ENCODE measurements at regions not wholly inside any gene's neighbourhood (a gene's known extent, or its start where the extent isn't known, plus 50 kb on each side); places are given as distances from the start of the nearest gene placed in this dataset.

DNA sequence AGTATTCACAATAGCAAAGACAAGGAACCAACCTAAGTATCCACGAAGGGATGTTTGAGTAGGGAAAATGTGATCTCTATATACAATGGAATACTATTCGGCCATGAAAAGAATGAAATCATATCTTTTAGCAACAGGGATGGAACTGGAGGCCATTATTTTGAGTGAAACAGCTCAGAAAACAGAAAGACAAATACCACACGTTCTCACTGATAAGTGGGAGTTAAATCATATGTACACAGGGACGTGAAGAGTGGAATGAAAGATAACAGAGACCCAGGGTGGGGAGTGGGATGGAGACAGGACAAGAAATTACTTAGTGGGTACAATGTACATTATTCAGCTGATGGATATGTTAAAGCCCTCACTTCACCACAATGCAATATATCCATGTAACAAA lies 1012.7 kb downstream of the TBC1D22A start:
- intact Hi-C loops (cut with micrococcal nuclease) = no loop called here
- Histone ChIP-seq H3K4me1 (ENCODE audit: control insufficient read depth, insufficient read depth, low read length) (no peaks in the 10 kb centered on the region), H3K36me3 (ENCODE audit: control insufficient read depth, insufficient read depth, low read length) (no peaks in the 10 kb centered on the region), H3K27me3 (ENCODE audit: control insufficient read depth, insufficient read depth, low read length) (peaks cover 2% of the 10 kb centered on the region), H3K9me3 (ENCODE audit: control insufficient read depth, insufficient read depth, low read length) (no peaks in the 10 kb centered on the region), H3K4me3 (ENCODE audit: low read length) (no peak overlapping the region), H3K27ac (ENCODE audit: low read length) (no peak overlapping the region)
- ATAC-seq (no peak), DNase-seq (no peak)
- no peaks in the 10 kb centered on the region for H3K36me3 Mint-ChIP-seq
- no peak overlapping the region for H3K27ac Mint-ChIP-seq
- H3K4me1 Mint-ChIP-seq = no peaks in the 10 kb centered on the region
- no peaks in the 10 kb centered on the region for H3K9me3 Mint-ChIP-seq
- H3K27me3 Mint-ChIP-seq (ENCODE audit: low read depth in 2 of 2) = peaks cover 19 to 25% of the 10 kb centered on the region in 2 donors
- whole genome bisulfite sequencing (ENCODE audit: insufficient coverage) = 89% methylated on average over 4 of the region's 4 CpGs
- TF ChIP-seq, protein P1, sequence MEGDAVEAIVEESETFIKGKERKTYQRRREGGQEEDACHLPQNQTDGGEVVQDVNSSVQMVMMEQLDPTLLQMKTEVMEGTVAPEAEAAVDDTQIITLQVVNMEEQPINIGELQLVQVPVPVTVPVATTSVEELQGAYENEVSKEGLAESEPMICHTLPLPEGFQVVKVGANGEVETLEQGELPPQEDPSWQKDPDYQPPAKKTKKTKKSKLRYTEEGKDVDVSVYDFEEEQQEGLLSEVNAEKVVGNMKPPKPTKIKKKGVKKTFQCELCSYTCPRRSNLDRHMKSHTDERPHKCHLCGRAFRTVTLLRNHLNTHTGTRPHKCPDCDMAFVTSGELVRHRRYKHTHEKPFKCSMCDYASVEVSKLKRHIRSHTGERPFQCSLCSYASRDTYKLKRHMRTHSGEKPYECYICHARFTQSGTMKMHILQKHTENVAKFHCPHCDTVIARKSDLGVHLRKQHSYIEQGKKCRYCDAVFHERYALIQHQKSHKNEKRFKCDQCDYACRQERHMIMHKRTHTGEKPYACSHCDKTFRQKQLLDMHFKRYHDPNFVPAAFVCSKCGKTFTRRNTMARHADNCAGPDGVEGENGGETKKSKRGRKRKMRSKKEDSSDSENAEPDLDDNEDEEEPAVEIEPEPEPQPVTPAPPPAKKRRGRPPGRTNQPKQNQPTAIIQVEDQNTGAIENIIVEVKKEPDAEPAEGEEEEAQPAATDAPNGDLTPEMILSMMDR (IDR thresholded peaks at IDR 0.05) = no peak
- H3K4me3 Mint-ChIP-seq = no peak overlapping the region

DNA sequence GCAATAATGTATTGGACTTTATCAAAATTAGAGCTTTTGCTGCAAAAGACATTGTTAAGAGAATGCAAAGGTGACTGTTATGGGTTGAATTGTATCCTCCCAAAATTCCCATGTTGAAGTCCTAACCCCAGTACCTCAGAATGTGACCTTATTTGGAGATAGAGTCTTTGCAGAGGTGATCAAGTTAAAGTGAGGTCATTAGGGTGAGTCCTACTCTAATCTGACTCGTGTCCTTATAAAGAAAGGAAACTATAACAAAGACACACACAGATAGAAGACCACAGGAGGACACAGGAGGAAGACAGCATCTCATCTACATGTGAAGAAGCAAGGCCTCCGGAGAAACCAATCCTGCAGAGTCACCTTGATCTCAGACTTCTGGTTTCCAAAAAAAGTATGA lies 1011.2 kb downstream of the TBC1D22A start:
- 89% methylated on average over 1 of the region's 2 CpGs for WGBS (ENCODE audit: insufficient coverage)
- Histone ChIP-seq H3K4me3 (ENCODE audit: low read length) (no peak overlapping the region), H3K36me3 (ENCODE audit: control insufficient read depth, insufficient read depth, low read length) (no peaks in the 10 kb centered on the region), H3K27ac (ENCODE audit: low read length) (no peak overlapping the region), H3K9me3 (ENCODE audit: control insufficient read depth, insufficient read depth, low read length) (no peaks in the 10 kb centered on the region), H3K4me1 (ENCODE audit: control insufficient read depth, insufficient read depth, low read length) (no peaks in the 10 kb centered on the region), H3K27me3 (ENCODE audit: control insufficient read depth, insufficient read depth, low read length) (peaks cover 2% of the 10 kb centered on the region)
- DNase-seq (no peak), ATAC-seq (no peak)
- Mint-ChIP-seq H3K27me3 (ENCODE audit: low read depth in 2 of 2) (peaks cover 22 to 37% of the 10 kb centered on the region in 2 donors), H3K4me1 (no peaks in the 10 kb centered on the region), H3K27ac (no peak overlapping the region), H3K4me3 (no peak overlapping the region), H3K36me3 (no peaks in the 10 kb centered on the region), H3K9me3 (no peaks in the 10 kb centered on the region)
- TF ChIP-seq, protein P1 (IDR thresholded peaks at IDR 0.05) = no peak
- intact Hi-C loops (cut with micrococcal nuclease) = no loop called here

DNA sequence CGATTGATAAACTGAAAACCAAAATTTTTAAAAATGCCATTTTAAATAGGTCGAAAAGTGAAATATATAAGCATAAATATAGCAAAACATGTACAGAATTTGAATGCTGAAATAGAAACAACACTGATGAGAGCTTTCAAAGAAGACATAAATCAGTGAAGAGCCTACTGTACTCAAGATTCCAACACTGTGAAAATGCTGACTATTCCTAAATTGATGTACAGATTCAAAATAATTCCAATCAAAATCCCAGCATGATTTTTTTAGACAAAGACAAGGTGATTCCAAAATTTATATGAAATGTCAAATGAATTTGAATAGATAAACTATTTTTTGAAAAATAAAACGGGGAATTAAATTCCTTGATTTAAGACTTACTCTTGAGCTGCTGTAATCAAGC lies 1010.4 kb downstream of the TBC1D22A start:
- no peak overlapping the region for H3K4me3 Mint-ChIP-seq
- TF ChIP-seq, protein P1 (IDR thresholded peaks at IDR 0.05) = no peak
- intact Hi-C loops (cut with micrococcal nuclease) = no loop called here

DNA sequence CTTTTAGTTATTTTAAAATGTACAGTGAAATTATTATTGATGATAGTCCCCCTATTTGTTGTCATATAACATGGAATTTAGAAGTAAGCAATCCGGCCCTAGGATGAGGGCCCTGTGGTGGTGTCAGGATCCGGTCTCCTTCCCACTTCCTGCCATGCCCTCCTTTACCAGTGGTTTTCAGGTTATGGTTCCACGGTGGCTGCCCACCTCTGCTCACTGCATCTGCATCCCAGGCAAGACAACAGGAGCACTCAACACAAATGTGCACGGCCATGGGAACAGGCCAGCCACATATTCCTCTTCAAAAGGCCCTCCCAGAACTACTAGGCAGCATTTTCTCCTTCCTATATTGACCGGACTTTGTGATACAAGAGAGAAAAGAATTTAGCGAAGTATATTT lies 1007.2 kb downstream of the TBC1D22A start:
- H3K4me1 Mint-ChIP-seq = no peaks in the 10 kb centered on the region
- Histone ChIP-seq H3K36me3 (ENCODE audit: control insufficient read depth, insufficient read depth, low read length) (no peaks in the 10 kb centered on the region), H3K4me3 (ENCODE audit: low read length) (no peak overlapping the region), H3K27me3 (ENCODE audit: control insufficient read depth, insufficient read depth, low read length) (peaks cover 2% of the 10 kb centered on the region), H3K27ac (ENCODE audit: low read length) (no peak overlapping the region), H3K9me3 (ENCODE audit: control insufficient read depth, insufficient read depth, low read length) (no peaks in the 10 kb centered on the region), H3K4me1 (ENCODE audit: control insufficient read depth, insufficient read depth, low read length) (no peaks in the 10 kb centered on the region)
- no peak overlapping the region for H3K4me3 Mint-ChIP-seq
- TF ChIP-seq, protein P1 (IDR thresholded peaks at IDR 0.05) = no peak
- H3K9me3 Mint-ChIP-seq = no peaks in the 10 kb centered on the region
- DNase-seq (no peak), ATAC-seq (no peak)
- 76% methylated on average over 3 of the region's 6 CpGs for WGBS (ENCODE audit: insufficient coverage)
- intact Hi-C loops (cut with micrococcal nuclease) = no loop called here
- peaks cover 29 to 32% of the 10 kb centered on the region in 2 donors for H3K27me3 Mint-ChIP-seq (ENCODE audit: low read depth in 2 of 2)
- no peak overlapping the region for H3K27ac Mint-ChIP-seq
- no peaks in the 10 kb centered on the region for H3K36me3 Mint-ChIP-seq

More for the DNA sequence above, 1010.4 kb downstream of the TBC1D22A start:
- Histone ChIP-seq H3K9me3 (ENCODE audit: control insufficient read depth, insufficient read depth, low read length) (no peaks in the 10 kb centered on the region), H3K4me3 (ENCODE audit: low read length) (no peak overlapping the region), H3K36me3 (ENCODE audit: control insufficient read depth, insufficient read depth, low read length) (no peaks in the 10 kb centered on the region), H3K27ac (ENCODE audit: low read length) (no peak overlapping the region), H3K27me3 (ENCODE audit: control insufficient read depth, insufficient read depth, low read length) (peaks cover 2% of the 10 kb centered on the region), H3K4me1 (ENCODE audit: control insufficient read depth, insufficient read depth, low read length) (no peaks in the 10 kb centered on the region)
- no peak for DNase-seq
- H3K4me1 Mint-ChIP-seq = no peaks in the 10 kb centered on the region
- no peak for ATAC-seq
- H3K9me3 Mint-ChIP-seq = no peaks in the 10 kb centered on the region
- H3K27ac Mint-ChIP-seq = no peak overlapping the region
- peaks cover 24 to 38% of the 10 kb centered on the region in 2 donors for H3K27me3 Mint-ChIP-seq (ENCODE audit: low read depth in 2 of 2)
- no peaks in the 10 kb centered on the region for H3K36me3 Mint-ChIP-seq
- WGBS (ENCODE audit: insufficient coverage) = 75% methylated on average over 1 of the region's 3 CpGs
